Neural progenitor cell (in vitro differentiated cells): ENCODE measurements at regions not wholly inside any gene's neighbourhood (a gene's known extent, or its start where the extent isn't known, plus 50 kb on each side); places are given as distances from the start of the nearest gene placed in this dataset.

Source experiments
- DNase-seq: peaks from one replicate; pipeline ENCODE4 v3.0.0-alpha.2; 2016; ENCODE audit warnings: low spot score
- H2AFZ ChIP-seq: fragments of 200-600 bp; sonication (generic); replicated peaks from 2 replicates; pipeline ENCODE4 v1.6.1; 2016; ENCODE audit warnings: antibody characterized with exemption
- H3F3A ChIP-seq: fragments of 200-600 bp; sonication (generic); 2 replicates; pipeline ENCODE4 v1.6.1; 2016; ENCODE audit warnings: antibody characterized with exemption, low read depth
- H3K27ac ChIP-seq: fragments of 200-600 bp; sonication (generic); 2 replicates; pipeline ENCODE4 v1.5.1; 2016; ENCODE audit warnings: mild to moderate bottlenecking
- H3K27me3 ChIP-seq: fragments of 200-600 bp; sonication (generic); 2 replicates; pipeline ENCODE4 v1.6.1; 2016; ENCODE audit warnings: mild to moderate bottlenecking, moderate library complexity
- H3K36me3 ChIP-seq: fragments of 200-600 bp; sonication (generic); 2 replicates; pipeline ENCODE4 v1.5.1; 2016
- H3K4me1 ChIP-seq: fragments of 200-600 bp; sonication (generic); 2 replicates; pipeline ENCODE4 v1.6.1; 2016; ENCODE audit warnings: mixed run types
- H3K4me2 ChIP-seq: fragments of 200-600 bp; sonication (generic); 2 replicates; pipeline ENCODE4 v1.6.1; 2016
- H3K4me3 ChIP-seq: fragments of 200-600 bp; sonication (generic); 2 replicates; pipeline ENCODE4 v1.5.1; 2016
- H3K79me2 ChIP-seq: fragments of 200-600 bp; sonication (generic); 2 replicates; pipeline ENCODE4 v1.6.1; 2016; ENCODE audit warnings: low read depth
- H3K9ac ChIP-seq: fragments of 200-600 bp; sonication (generic); 2 replicates; pipeline ENCODE4 v1.6.1; 2016
- H3K9me3 ChIP-seq: fragments of 200-600 bp; sonication (generic); 2 replicates; pipeline ENCODE4 v1.5.1; 2016; ENCODE audit warnings: low read depth
- H4K20me1 ChIP-seq: fragments of 200-600 bp; sonication (generic); 2 replicates; pipeline ENCODE4 v1.6.1; 2016; ENCODE audit warnings: low read depth
- H3K27ac Mint-ChIP-seq: 3 replicates; pipeline ENCODE4 v1.8.0; 2021; ENCODE audit warnings: mixed read lengths
- H3K27me3 Mint-ChIP-seq: 2 replicates; pipeline ENCODE4 v1.8.0; 2022; ENCODE audit warnings: low read depth, mild to moderate bottlenecking, inconsistent platforms, moderate library complexity, mixed read lengths; ENCODE audit not compliant: insufficient read depth
- H3K36me3 Mint-ChIP-seq: 3 replicates; pipeline ENCODE4 v1.8.0; 2021; ENCODE audit warnings: mixed read lengths
- H3K4me1 Mint-ChIP-seq: 3 replicates; pipeline ENCODE4 v1.8.0; 2021; ENCODE audit warnings: mixed read lengths
- H3K4me3 Mint-ChIP-seq: 3 replicates; pipeline ENCODE4 v1.8.0; 2021; ENCODE audit warnings: mild to moderate bottlenecking, moderate library complexity, mixed read lengths
- H3K9me3 Mint-ChIP-seq: 3 replicates; pipeline ENCODE4 v1.8.0; 2020; ENCODE audit warnings: mixed read lengths
- EZH2 ChIP-seq: fragments of 200-600 bp; sonication (generic); IDR thresholded peaks from 2 replicates; pipeline ENCODE4 v1.6.1; 2017; ENCODE audit warnings: antibody characterized with exemption, mild to moderate bottlenecking, moderate library complexity
- EZH2phosphoT487 ChIP-seq: fragments of 200-600 bp; sonication (generic); IDR thresholded peaks from 2 replicates; pipeline ENCODE4 v1.6.1; 2017; ENCODE audit warnings: antibody characterized with exemption
- TF ChIP-seq, protein P1 (sequence below): fragments of 200-600 bp; sonication (generic); IDR thresholded peaks from 2 replicates; pipeline ENCODE4 v1.5.1; 2017; ENCODE audit warnings: antibody characterized with exemption, mild to moderate bottlenecking

GRCh38 chr2:192775459-192776262, 580.9 kb upstream of the TMEFF2 start:
- Mint-ChIP-seq H3K36me3 (no peaks in the 10 kb centered on the region), H3K4me1 (no peaks in the 10 kb centered on the region), H3K9me3 (peaks cover 4% of the 10 kb centered on the region), H3K27ac (no peak overlapping the region), H3K27me3 (no peaks in the 10 kb centered on the region), H3K4me3 (no peak overlapping the region)
- Histone ChIP-seq H3K4me1 (no peaks in the 10 kb centered on the region), H2AFZ (no peak overlapping the region), H3K9me3 (no peaks in the 10 kb centered on the region), H3F3A (no peaks in the 10 kb centered on the region), H3K79me2 (no peaks in the 10 kb centered on the region), H4K20me1 (no peaks in the 10 kb centered on the region), H3K27ac (no peak overlapping the region), H3K27me3 (no peaks in the 10 kb centered on the region), H3K4me3 (no peak overlapping the region), H3K36me3 (no peaks in the 10 kb centered on the region), H3K4me2 (no peak overlapping the region), H3K9ac (no peak overlapping the region)
- no peak for TF ChIP-seq EZH2
- TF ChIP-seq, protein P1, sequence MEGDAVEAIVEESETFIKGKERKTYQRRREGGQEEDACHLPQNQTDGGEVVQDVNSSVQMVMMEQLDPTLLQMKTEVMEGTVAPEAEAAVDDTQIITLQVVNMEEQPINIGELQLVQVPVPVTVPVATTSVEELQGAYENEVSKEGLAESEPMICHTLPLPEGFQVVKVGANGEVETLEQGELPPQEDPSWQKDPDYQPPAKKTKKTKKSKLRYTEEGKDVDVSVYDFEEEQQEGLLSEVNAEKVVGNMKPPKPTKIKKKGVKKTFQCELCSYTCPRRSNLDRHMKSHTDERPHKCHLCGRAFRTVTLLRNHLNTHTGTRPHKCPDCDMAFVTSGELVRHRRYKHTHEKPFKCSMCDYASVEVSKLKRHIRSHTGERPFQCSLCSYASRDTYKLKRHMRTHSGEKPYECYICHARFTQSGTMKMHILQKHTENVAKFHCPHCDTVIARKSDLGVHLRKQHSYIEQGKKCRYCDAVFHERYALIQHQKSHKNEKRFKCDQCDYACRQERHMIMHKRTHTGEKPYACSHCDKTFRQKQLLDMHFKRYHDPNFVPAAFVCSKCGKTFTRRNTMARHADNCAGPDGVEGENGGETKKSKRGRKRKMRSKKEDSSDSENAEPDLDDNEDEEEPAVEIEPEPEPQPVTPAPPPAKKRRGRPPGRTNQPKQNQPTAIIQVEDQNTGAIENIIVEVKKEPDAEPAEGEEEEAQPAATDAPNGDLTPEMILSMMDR, result no peak
- TF ChIP-seq EZH2phosphoT487, result no peak
- DNase-seq, result no peak

- no peaks in the 10 kb centered on the region for H3F3A ChIP-seq
- no peak overlapping the region for H3K4me3 ChIP-seq
- H3K9ac ChIP-seq, result no peak overlapping the region
- H3K9me3 ChIP-seq, result no peaks in the 10 kb centered on the region
- Mint-ChIP-seq H3K27me3 (no peaks in the 10 kb centered on the region), H3K36me3 (no peaks in the 10 kb centered on the region), H3K4me3 (no peak overlapping the region), H3K27ac (no peak overlapping the region), H3K4me1 (no peaks in the 10 kb centered on the region), H3K9me3 (peaks cover 4% of the 10 kb centered on the region)
- H3K27ac ChIP-seq, result no peak overlapping the region
- no peak overlapping the region for H2AFZ ChIP-seq
- DNase-seq, result no peak
- H4K20me1 ChIP-seq, result no peaks in the 10 kb centered on the region
- no peak overlapping the region for H3K4me2 ChIP-seq
- H3K27me3 ChIP-seq, result no peaks in the 10 kb centered on the region
- H3K36me3 ChIP-seq, result no peaks in the 10 kb centered on the region
- TF ChIP-seq EZH2 (no peak), EZH2phosphoT487 (no peak)
- TF ChIP-seq, protein P1, result no peak
- no peaks in the 10 kb centered on the region for H3K79me2 ChIP-seq
- no peaks in the 10 kb centered on the region for H3K4me1 ChIP-seq
These were observed 580.3 kb upstream of the TMEFF2 start for GRCh38 chr2:192775011-192775410.

DNA sequence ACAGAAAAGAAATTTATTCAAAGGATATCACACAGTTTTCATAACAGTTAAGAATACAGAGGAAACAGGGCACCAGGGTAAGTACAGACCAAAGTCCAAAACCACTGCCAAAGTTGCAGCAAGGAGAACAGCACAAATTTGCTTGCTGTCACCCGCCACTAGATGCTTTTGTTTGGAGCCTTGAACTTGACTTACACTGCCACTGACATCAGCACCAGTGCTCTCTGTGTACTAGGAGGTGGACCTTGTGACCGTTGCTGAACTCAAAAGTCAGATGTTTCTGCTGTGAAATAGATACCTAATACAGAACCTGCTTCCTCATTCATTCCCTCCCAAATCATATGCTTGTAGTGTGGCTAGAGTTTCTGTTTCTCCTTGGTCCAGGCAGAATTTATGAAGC, 578.3 kb upstream of the TMEFF2 start:
- H3K36me3 ChIP-seq, result no peaks in the 10 kb centered on the region
- Mint-ChIP-seq H3K27me3 (no peaks in the 10 kb centered on the region), H3K4me3 (no peak overlapping the region), H3K4me1 (no peaks in the 10 kb centered on the region), H3K9me3 (no peaks in the 10 kb centered on the region), H3K27ac (no peak overlapping the region), H3K36me3 (no peaks in the 10 kb centered on the region)
- no peaks in the 10 kb centered on the region for H3K79me2 ChIP-seq
- TF ChIP-seq EZH2phosphoT487 (no peak), EZH2 (no peak)
- TF ChIP-seq, protein P1, result no peak
- no peak overlapping the region for H3K27ac ChIP-seq
- H2AFZ ChIP-seq, result no peak overlapping the region
- no peaks in the 10 kb centered on the region for H3K9me3 ChIP-seq
- no peak for DNase-seq
- H3K4me1 ChIP-seq, result no peaks in the 10 kb centered on the region
- no peak overlapping the region for H3K9ac ChIP-seq
- H4K20me1 ChIP-seq, result no peaks in the 10 kb centered on the region
- no peaks in the 10 kb centered on the region for H3F3A ChIP-seq
- no peaks in the 10 kb centered on the region for H3K27me3 ChIP-seq
- H3K4me2 ChIP-seq, result no peak overlapping the region
- H3K4me3 ChIP-seq, result no peak overlapping the region
